Fibroblast of skin of scalp (primary cell): ENCODE measurements at regions not wholly inside any gene's neighbourhood (a gene's known extent, or its start where the extent isn't known, plus 50 kb on each side); places are given as distances from the start of the nearest gene placed in this dataset.
"Not testable (repeated sequence)": the region's sequence is repeated elsewhere in the genome, so short reads cannot be mapped to it uniquely, and the experiment has no call there.

Source experiments
- DNase-seq: peaks from one replicate; pipeline ENCODE4 v3.0.0-alpha.2; 2013

DNA sequence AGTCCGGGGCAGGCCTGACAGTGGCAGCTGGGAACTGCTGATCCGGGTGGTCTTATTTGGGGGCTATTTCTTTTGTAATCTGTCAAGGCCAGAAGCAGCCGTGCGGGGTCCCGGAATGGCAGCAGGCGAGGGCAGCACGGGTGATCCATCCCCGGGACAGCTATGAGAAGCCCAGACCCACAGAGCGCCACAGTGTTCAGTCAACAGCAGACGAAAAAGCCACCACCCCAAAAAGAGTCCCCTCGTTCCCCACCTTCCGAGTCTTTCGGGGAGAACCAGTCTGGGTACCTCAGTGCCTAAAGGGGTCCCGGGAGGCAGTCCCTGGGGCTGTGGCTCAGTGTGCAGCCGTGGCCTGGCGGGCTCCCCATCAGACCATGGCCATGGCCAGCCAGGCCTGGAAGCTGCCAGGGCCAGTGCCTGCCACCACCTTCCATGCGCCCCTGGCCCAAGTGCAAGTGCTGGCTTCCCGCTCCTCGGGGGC is 125.1 kb upstream of the KCTD7 start:
- no peak for DNase-seq

DNA sequence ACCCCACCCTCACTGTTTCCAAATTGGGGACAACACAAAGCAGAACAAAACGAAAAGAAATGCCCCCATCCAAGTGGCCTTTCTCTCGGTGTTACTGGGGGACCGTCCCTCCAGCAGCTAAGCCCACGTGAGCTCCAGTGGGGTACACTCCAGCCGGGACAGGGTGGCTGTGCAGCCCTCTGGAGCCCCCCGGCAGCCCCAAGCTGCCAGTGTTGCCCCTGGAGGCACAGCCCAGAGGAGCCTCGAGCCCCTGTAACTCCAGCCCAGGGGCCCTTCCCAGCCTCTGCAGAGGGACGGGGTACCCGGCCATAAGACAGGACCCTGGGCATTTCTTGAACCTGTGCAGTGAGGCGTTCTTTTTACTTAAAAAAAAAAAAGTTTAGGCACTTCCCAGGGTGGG is 124.5 kb upstream of the KCTD7 start:
- DNase-seq, result no peak

DNA sequence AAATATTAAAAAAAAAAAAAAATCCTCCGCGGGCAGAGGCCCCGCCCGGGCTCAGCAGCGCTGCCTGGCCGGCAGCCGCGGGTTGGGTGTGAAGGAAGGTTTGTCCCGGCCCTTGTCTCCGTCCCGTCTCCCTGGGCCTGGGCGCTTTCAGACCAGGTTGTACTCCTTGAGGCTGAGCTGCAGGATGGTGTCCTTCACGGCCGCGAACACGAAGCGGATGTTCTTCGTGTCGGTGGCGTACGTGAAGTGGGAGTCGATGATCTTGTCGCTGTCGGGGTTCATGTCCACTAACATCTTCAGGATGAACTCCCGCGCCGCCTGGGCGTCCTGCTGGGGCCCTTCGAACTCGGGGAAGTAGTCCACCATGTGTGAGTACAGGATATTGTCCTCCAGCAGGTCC is 123.7 kb upstream of the KCTD7 start:
- no peak for DNase-seq

DNA sequence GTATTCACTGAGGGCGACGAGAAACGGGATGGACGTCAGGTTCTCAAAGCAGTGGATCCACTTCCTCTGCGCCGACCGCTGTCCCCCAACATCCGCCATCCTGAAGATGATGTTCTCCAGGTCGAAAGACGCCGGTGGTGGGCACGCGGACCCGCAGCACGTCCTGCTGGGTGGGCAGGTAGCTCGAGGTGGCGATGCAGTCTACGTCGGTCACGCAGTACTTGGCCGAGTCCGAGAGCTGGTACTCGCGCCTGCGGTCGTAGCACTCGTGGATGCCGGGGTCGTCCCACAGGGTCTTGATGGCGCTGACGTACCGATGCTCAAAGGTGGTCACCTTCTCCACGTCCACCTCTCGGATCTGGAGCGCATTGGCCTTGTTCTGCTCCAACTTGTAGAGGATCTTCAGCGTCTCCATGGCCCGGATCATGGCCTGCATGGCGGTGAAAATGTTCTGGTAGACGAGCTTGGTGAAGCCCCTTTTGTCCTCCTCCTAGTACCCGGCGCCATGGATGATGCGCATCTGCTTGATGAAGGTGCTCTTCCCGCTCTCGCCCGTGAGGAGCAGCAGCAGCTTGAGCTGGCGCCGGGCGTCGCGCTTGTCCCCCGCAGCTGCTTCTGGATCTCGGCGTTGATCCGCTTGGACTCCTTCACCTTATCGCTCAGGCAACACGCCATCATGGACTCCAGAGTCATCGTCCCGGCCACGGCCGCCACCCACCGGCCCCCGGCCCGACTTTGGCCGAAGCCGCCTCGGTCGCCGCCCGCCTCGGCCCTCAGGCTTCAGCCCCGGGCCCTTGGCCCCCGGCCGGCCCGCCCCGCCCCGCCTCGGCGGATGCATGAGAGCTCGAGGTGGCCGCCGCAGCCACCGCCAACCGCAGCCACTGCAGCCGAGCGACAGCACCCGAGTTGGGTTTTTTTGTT is 122.9 kb upstream of the KCTD7 start:
- no peak for DNase-seq

DNA sequence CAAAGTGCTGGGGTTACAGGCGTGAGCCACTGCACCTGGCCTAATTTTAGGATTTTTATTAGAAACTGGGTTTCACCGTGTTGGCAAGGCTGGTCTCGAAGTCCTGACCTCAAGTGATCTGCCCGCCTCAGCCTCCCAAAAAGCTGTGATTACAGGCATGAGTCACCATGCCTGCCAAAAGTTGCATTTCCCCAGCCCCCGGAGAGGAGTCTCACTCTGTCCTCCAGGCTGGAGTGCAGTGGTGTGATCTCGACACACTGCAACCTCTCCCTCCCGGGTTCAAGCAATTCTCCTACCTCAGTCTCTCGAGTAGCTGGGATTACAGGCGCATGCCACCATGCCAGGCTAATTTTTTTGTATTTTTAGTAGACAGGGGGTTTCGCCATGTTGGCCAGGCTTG is 122.0 kb upstream of the KCTD7 start:
- DNase-seq, result peak; percentile 23

DNA sequence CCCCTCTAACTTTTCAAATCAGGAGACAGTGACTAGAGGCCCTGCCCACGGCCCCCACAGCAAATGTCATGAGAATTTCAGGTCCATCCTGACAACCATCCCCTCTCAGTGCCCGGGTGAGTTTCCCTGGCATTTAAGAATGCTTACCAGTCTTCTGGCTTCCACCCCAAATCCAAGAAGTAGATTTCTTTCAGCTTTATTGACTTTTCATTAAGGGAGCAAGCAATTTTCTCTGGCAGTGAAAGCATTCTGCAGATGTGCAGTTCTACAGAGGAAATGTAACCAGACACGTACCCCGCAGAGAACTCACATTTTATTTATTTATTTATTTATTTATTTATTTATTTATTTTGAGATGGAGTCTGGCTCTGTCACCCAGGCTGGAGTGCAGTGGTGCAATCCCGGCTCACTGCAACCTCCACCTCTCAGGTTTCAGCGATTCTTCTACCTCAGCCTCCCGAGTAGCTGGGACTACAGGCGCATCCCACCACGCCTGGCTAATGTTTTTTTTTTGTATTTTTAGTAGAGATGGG is 120.9 kb upstream of the KCTD7 start:
- peak; percentile 16 for DNase-seq

DNA sequence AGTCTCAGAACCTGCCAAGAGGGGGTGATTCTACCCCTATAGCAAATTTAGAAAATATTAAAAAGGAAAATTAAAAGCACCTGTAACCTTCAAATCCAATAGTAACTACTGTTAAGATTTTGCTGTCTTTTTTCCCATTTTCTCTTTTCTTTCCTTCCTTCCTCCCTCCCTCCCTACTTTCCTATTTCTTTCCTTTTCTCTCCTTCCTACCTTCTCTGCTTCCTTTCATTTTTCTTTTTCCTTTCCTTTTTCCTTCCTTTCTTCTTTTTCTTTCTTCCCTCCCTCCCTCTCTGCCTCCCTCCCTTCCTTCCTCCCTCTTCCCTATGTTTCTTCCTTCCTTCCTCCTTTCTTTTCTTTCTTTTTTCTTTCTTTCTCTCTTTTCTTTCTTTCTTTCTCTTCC is 120.2 kb upstream of the KCTD7 start:
- DNase-seq, result no peak

DNA sequence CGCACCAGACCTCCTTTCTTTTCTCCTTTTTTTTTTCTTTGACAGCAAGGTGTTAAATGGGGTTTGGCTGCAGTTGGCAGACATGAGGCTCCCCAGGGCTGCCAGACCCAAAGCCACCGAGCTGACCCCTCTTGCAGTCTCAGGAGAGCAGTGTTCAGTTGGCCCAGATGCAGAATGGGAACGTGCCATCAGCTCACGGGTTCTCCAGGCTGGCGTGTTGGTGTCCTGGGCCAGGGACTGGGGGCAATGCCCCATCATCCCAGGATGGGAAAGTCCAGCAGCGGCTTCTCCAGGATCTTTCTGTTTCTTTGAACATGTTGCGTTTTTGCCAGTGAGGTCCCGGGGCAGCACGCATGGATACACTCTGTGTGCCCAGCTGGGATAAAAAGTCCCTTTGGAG is 114.6 kb upstream of the KCTD7 start:
- no peak for DNase-seq

DNA sequence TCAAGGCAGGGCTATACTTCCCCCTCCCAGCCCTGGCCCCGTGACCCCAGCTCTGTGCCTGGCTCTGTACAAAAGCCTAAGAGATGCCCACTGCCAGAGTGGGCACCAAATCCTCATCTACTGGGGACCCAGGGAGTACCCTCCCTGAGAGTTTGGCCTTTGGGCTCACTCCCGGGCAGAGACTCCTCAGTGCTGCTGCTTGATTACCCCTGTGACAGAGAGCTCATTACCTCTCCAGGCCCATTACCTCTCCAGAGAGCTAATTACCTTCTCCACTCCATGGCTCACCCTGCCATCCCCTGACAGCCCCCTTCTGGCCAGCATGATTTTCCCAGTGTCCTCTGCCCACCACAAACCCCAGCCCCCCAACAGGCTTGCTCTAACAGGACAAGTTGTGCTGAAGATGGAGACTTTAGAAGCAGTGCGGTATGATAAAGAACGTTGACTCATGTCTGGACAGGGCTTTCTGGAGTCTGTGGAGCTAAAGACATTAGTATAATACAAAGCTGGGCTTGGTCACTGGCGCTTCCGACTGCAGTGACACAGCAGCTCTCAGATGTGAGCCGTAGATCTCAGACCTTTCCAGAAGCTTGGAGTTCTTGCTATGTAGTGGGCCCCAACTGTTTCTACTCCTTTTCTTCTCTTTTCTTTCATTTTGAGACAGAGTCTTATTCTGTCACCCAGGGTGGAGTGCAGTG is 111.3 kb upstream of the KCTD7 start:
- no peak for DNase-seq

DNA sequence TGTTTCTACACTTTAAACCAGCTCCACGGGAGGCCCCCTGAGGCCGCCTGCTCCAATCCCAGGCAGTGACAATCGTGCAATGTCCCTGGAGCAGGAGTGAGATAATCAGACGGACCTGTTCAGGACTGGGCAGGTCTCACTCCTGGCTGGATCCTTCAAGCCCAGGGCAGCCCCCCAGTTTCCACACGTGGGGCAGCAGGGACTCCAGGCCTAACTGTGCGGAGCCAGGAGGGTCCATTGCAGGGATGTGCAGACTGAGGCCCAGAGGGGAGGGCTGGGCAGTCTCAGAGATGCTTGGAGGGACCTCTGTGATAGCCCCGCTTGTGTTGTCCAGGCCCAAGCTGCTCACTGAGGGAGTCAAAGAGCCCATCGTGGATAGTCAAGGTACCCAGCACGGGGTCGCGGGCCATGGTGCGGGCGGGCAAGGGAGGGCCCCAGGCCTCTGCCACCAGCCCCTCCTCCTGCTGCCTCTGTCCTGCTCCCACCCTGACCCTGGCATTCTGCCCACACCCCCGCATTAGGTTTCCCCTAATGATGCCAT is 110.5 kb upstream of the KCTD7 start:
- DNase-seq, result no peak

DNA sequence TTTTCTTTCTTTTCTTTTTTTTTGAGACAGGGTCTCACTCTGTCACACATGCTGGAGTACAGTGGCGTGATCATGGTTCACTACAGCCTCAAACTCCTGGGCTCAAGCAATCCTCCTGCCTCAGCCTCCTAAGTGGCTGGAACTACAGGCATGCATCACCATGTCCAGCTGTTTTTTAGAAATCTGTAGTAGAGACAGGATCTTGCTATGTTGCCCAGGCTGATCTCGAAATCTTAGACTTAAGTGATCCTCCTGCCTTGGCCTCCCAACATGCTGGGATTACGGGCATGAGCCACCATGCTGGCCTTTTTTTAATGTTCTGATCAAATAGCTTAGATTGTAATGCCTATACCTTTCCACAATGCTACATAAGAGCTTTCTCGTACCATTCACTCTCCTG is 107.0 kb upstream of the KCTD7 start:
- DNase-seq, result no peak

DNA sequence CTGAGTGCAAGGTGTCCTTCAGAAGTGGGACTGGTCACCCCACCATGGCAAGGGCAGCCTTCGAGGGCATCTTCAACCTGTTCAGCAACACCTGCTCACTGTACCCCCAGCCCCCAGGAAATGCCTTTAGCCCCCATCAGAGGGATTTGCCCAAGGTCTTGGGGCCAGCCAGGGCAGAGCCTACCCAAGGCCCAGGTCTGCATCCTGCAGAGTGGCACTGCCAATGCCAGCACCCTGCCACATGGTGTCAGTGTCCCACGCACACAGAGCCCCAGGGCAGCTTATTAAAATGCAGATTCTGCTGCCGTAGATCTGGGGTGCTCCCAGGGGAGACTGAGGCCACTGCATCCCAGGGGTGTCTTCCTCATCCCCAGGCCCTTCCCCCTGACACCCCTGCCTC is 106.2 kb upstream of the KCTD7 start:
- no peak for DNase-seq

DNA sequence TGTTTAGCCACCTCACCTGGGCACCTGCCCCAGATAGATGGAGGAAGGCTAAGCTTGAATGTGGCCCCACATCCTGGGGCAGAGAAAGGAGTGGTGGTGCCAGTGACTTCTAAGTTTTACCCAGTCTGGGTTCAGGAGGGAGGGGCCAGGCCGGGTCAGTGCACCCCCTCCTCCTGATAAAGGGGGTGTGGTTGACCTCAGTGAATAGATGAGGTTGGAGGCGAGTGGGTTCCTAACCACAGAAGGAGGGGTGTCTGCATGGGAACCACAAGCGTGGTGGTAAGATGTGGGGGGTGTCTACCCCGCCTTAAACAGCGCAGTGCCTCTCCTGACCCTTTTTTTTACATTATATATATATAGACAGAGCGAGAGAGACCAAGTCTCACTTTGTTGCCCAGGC is 105.3 kb upstream of the KCTD7 start:
- no peak for DNase-seq

DNA sequence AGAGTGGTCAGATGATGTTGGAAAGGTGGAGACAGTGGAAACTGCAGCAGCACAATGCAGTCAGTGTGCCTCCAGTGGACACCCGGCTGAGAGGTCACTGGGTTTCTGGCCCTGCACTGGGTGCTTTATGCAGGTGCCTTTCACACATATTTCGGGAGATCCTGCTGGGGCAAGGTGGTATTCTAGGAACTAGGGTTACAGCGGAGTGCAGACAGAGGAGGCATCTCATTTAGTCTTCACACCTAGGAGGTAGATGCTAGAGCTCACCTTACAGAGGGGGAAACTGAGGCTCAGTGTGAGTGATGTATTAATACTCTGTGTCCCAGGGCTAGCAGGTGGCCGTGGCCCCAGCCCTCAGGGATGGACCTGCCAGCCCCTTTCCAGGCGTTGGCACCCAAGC is 103.9 kb upstream of the KCTD7 start:
- DNase-seq, result no peak

DNA sequence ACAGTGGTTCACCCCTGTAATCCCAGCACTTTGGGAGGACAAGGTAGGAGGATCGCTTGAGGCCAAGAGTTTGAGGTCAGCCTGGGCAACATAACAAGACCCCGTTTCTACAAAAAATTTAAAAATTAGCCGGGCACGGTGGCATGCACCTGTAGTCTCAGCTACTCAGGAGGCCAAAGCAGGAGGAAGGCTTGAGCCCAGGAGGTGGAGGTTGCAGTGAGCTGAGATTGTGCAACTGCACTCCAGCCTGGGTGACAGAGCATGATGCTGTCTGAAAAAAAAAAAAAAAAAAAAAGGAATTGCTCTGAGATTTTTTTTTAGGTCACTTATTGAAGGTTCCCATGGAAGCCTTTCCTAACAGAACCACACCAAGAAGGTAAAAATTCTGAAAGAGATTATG is 101.9 kb upstream of the KCTD7 start:
- DNase-seq, result not testable (repeated sequence)

DNA sequence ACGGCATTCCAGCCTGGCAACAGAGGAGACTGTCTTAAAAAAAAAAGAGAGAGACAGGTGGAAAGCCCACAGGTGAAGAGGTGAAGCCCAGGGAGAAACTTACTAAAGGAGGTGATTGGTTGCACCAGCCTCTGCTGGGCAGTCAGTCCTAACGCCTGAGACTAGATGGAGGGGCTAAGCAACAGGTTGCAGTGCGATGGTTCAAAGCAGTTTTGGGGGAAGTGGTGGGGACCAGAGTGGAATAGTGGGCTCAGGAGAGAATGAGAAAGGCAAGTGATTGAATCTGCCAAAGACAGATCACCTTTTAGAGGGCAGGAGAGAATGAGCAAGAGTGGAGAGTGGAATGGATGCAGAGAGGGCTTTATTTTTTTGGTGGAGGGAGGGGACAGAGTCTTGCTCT is 100.0 kb upstream of the KCTD7 start:
- no peak for DNase-seq

DNA sequence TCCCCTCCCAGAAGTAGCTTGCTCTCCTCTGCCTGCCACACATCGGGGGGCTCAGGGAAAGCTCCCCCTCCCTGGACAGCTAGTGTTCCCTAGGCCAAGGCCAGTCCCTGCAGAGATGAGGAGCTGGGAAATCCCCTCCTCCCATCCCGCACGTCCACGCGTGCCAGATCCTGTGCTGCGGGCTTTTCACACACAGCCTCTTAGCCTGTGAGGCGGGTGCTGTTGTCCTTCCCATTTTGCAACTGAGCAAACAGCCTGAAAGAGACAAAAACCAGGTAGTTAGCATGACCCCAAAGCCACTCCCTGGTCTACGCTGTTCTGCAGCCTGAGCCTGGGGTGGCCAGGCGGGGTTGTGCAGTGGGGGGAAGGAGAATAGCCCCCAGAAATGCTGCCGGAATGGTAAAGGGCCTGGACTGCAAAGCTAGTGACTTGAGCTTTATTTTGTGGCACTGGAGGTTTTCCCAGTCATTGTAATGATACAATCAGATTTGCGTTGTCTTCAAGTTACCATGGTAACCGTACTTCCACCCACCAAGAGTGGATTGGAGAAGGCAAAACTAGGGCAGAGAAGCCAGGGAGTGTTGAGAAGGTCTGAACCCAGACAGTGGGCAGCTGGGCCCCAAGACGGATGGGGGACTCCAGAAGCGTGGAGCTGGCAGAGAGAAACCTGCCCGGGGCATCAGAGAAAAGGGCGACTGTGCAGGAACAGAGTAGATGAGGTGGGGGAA is 98.6 kb upstream of the KCTD7 start:
- no peak for DNase-seq

DNA sequence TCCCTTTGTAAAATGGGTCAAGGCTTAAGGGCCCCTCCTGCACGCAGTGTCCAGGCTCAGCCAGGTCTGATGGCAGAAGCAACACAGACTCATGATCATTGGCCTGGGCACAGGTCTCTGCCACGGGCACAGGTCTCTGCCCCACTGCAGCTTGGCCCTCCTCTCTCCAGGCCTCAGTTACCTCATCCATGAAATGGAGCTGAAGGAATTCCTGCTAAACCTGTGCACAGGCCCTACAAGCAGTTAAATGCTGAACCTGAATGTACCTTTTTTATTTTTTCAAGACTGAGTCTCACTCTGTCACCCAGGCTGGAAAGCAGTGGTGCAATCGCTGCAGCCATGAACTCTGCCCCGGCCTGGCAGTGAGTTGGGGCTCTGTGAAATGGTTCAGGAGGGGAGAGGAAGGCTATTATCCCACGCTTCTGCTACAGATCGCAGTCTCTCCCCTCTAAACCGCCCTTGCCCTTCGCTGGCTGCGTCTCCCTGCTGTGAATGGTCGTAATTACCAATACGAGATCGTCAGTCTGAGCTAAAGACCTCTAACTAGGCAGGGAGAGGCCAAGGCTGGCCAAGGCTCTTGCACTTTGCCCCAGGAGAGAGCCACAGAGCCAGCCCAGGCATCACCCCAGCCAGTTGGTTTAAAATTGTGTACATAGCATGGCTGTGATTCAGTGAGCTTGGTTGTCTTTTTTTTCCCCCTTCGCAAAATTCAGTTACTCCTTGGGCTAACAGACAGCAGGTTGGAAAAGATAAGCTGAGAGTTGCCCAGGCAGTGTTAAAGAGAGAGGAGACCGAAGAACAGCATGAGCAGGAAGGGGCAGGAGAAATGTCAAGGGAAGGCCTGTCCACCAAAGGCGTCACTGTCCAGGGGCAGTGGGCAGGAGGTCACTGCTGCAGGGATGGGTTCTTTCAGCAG is 93.0 kb upstream of the KCTD7 start:
- no peak for DNase-seq

DNA sequence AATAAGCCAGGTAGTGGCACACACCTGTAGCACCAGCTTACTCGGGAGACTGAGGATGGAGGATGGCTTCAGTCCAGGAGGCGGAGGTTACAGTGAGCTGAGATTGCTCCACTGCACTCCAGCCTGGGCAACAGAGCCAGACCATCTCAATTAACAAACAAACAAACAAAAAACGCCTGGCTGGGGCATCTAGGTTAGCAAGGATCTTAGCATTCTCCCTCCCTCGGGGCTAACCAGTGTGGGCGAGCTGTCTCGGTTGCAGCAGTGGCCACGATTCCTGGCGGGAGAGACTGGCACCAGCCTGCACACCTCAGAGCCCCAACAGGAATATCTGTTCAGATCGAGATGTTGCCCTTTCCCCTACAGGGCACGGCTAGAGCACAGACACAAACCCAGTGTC is 91.3 kb upstream of the KCTD7 start:
- DNase-seq, result no peak

DNA sequence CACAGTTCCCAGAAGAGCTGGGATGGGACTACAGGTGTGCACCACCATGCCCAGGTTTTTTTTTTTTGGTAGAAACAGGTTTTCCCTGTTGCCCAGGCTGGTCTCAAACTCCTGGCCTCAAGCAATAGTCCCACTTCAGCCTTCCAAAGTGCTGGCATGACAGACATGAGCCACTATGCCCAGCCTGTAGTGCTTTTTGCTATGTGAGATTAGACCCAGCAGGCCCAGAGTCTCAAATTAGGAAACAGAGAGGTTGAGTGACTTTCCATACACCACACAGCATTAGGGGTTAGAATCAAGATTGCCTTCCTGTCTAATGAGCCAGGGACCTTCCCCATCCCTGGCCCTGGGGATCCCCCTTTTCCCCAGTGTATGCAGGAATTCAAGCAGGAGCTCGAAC is 90.8 kb upstream of the KCTD7 start:
- no peak for DNase-seq

DNA sequence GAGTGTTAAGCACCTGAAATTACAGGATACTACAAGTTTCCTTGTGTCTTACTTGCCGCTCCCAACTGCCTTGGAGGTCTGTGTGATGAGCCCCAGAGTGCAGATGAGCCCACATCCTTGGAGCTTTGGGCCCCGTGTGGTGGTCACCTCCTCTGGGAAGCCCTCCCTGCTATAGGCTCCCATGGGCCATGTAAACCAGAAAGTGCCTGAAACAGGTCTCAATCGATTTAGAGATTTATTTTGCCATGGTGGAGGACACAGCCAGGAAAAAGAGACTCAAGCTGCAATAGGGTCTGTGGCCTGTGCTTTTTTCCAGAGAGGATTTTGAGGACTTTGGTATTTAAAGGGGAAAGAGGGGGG is 89.4 kb upstream of the KCTD7 start:
- DNase-seq, result no peak

DNA sequence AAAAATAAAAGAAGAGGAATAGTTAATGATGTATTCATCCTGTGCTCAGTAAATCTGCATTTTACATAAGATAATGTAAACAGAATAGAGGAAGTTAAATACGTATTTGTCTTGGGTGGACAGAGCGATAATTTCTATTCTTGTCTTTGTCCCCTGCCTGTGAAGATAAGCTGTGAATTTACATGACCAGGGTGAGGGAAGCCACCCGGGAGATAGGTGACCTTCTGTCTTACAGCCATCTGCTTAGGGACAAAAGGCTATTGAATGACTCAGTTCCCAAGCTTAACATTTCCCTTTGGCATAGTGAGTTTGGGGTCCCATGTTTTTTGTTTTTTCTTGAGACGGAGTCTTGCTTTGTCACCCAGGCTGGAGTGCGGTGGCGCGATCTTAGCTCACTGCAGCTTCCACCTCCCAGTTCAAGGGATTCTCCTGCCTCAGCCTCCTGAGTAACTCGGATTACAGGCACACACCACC is 88.7 kb upstream of the KCTD7 start:
- no peak for DNase-seq
